ENCODE measurements at regions not wholly inside any gene's neighbourhood (a gene's known extent, or its start where the extent isn't known, plus 50 kb on each side); places are given as distances from the start of the nearest gene placed in this dataset.

DNA sequence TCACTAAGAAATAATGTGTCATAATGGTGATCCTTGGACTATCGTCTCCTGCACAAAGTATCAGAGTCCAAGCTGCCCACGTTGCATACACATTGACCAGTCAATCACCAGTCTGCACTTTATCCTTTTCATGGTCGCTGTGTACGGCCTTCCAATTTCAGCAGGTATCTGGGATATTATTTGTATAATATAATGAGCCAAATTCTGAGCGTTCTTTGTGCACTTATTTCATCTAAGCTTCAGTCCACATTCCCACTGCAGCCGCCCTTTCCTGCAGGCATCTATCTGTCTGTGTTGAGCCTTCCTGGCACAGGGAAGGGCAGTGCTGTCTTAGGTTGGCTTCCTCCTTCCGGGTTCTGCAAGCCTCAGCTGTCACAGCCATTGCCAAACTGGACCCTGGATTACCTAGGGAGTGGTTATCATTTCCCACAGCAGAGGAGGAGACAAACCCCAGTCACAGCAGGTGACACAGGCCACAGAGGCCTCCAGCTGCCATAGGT lies 174.3 kb downstream of the TTLL2 start:
- Histone ChIP-seq H3F3A (ENCODE audit: insufficient read depth, low read depth) (no peaks in the 10 kb centered on the region), H3K27me3 (ENCODE audit: insufficient read depth, low read depth) (peaks cover 95% of the 10 kb centered on the region), H3K79me2 (ENCODE audit: low read depth) (no peaks in the 10 kb centered on the region), H3K4me1 (replicated peaks; ENCODE audit: insufficient read depth) (no peaks in the 10 kb centered on the region), H2AFZ (no peak overlapping the region), H3K36me3 (ENCODE audit: low read depth) (no peaks in the 10 kb centered on the region), H3K9me2 (ENCODE audit: insufficient read depth) (no peaks in the 10 kb centered on the region), H3K9me3 (ENCODE audit: insufficient read depth, low read depth) (no peaks in the 10 kb centered on the region), H3K4me3 (no peak overlapping the region), H4K20me1 (ENCODE audit: insufficient read depth) (no peaks in the 10 kb centered on the region), H3K27ac (no peak overlapping the region), H3K4me2 (no peak overlapping the region)
- no peak for DNase-seq
- BruUV-seq (replicated peaks): no TSS peak
- TF ChIP-seq, protein P1, sequence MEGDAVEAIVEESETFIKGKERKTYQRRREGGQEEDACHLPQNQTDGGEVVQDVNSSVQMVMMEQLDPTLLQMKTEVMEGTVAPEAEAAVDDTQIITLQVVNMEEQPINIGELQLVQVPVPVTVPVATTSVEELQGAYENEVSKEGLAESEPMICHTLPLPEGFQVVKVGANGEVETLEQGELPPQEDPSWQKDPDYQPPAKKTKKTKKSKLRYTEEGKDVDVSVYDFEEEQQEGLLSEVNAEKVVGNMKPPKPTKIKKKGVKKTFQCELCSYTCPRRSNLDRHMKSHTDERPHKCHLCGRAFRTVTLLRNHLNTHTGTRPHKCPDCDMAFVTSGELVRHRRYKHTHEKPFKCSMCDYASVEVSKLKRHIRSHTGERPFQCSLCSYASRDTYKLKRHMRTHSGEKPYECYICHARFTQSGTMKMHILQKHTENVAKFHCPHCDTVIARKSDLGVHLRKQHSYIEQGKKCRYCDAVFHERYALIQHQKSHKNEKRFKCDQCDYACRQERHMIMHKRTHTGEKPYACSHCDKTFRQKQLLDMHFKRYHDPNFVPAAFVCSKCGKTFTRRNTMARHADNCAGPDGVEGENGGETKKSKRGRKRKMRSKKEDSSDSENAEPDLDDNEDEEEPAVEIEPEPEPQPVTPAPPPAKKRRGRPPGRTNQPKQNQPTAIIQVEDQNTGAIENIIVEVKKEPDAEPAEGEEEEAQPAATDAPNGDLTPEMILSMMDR (conservative IDR thresholded peaks at IDR 0.05): no peak
- TF ChIP-seq EZH2 (IDR thresholded peaks at IDR 0.05; ENCODE audit: low read depth): no peak
- intact Hi-C loops (cut with micrococcal nuclease; ENCODE audit: unreplicated experiment): no loop called here
- CTCF ChIA-PET: no interaction called here
- POLR2A ChIA-PET (ENCODE audit: unreplicated experiment): no interaction called here

DNA sequence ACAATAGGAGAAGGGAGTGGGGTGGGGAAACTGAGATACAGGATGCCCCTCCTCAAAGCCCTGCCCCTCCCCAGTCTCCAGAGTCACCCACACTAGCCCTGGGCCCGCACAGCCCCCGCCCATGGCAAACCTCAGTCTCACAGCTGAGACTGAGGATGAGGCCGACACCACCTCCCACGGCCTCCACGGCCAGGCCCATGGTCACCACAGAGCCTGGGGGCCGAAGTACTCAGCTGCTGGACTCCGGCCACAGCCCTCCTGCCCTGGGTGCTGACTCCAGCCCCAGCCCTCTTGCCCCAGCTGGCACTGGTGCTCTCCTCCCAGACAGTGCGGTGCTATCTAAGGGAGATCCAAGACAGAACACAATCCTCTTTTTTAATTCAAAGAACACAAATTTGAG lies 176.1 kb downstream of the TTLL2 start:
- Histone ChIP-seq H3K4me3 (no peak overlapping the region), H3K36me3 (ENCODE audit: low read depth) (no peaks in the 10 kb centered on the region), H3K9me2 (ENCODE audit: insufficient read depth) (no peaks in the 10 kb centered on the region), H3F3A (ENCODE audit: insufficient read depth, low read depth) (no peaks in the 10 kb centered on the region), H3K4me2 (no peak overlapping the region), H3K4me1 (replicated peaks; ENCODE audit: insufficient read depth) (no peaks in the 10 kb centered on the region), H3K27ac (no peak overlapping the region), H2AFZ (no peak overlapping the region), H3K9me3 (ENCODE audit: insufficient read depth, low read depth) (no peaks in the 10 kb centered on the region), H3K27me3 (ENCODE audit: insufficient read depth, low read depth) (peaks cover 96% of the 10 kb centered on the region), H4K20me1 (ENCODE audit: insufficient read depth) (no peaks in the 10 kb centered on the region), H3K79me2 (ENCODE audit: low read depth) (no peaks in the 10 kb centered on the region)
- DNase-seq: no peak
- BruUV-seq (replicated peaks): no TSS peak
- TF ChIP-seq, protein P1 (conservative IDR thresholded peaks at IDR 0.05): no peak
- no peak for TF ChIP-seq EZH2 (IDR thresholded peaks at IDR 0.05; ENCODE audit: low read depth)
- CTCF ChIA-PET: no interaction called here
- intact Hi-C loops (cut with micrococcal nuclease; ENCODE audit: unreplicated experiment): no loop called here
- POLR2A ChIA-PET (ENCODE audit: unreplicated experiment): no interaction called here

DNA sequence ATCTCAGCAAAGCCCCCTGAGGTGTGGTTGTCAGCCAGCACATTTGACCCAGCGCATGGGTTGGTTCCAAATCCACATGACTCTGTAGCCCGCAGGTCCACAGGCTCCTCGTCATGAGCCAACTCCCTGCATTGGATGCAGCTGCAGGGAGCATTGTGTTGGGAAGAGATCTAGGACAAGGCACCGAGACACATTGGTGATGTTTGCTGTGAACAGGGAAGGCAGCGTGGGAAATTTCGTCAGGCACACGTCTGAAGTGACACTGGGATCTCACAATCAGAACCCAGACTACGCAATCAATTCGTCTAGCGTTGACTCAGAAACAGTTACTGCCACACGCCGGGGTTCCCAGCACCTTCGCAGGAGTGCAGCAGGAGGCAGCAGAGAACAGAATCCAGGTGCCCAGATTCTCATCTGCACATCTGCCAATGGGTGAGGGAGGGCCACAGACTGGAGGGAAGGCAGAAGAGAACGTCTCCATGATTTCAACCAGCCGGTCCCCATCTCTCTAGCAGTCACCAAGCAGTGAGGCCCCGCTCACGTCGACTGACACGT lies 177.0 kb downstream of the TTLL2 start:
- Histone ChIP-seq H3K4me3 (no peak overlapping the region), H2AFZ (no peak overlapping the region), H3K27me3 (ENCODE audit: insufficient read depth, low read depth) (peaks cover 96% of the 10 kb centered on the region), H3K4me2 (no peak overlapping the region), H3K36me3 (ENCODE audit: low read depth) (no peaks in the 10 kb centered on the region), H3K9me2 (ENCODE audit: insufficient read depth) (no peaks in the 10 kb centered on the region), H3K79me2 (ENCODE audit: low read depth) (no peaks in the 10 kb centered on the region), H4K20me1 (ENCODE audit: insufficient read depth) (no peaks in the 10 kb centered on the region), H3K27ac (no peak overlapping the region), H3F3A (ENCODE audit: insufficient read depth, low read depth) (no peaks in the 10 kb centered on the region), H3K4me1 (replicated peaks; ENCODE audit: insufficient read depth) (no peaks in the 10 kb centered on the region), H3K9me3 (ENCODE audit: insufficient read depth, low read depth) (no peaks in the 10 kb centered on the region)
- ChIA-PET CTCF (no interaction called here), POLR2A (ENCODE audit: unreplicated experiment) (no interaction called here)
- BruUV-seq (replicated peaks): no TSS peak
- DNase-seq: peak in 1 of 2 experiments; percentile 9
- no peak for TF ChIP-seq EZH2 (IDR thresholded peaks at IDR 0.05; ENCODE audit: low read depth)
- TF ChIP-seq, protein P1 (conservative IDR thresholded peaks at IDR 0.05): peak; percentile 42; the same call in 1 of the 2 replicates
- intact Hi-C loops (cut with micrococcal nuclease; ENCODE audit: unreplicated experiment): no loop called here

All from PC-9 (cell line).